ENCODE measurements at regions not wholly inside any gene's neighbourhood (a gene's known extent, or its start where the extent isn't known, plus 50 kb on each side); places are given as distances from the start of the nearest gene placed in this dataset.

DNA sequence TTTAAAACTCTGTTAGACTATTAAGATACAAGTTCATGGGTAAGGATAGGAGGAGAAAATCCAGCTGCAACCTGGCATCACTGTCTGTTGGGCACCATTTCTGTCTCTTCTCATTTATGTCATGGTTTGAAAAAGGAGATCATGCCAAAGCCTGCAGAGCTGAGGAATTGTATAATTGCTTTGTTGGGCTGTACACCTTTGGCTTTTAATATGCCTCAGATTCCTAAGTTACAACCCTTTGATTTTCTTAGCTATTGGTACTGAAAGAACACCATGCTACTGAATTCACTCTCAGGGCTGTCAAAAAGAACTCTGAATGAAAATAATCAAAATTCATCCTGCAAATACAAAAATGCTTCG, 174.3 kb downstream of the ACKR3 start:
- no peaks in the 10 kb centered on the region for H3K4me1 ChIP-seq (ENCODE audit: insufficient read depth)
- H3K9me3 ChIP-seq, result no peaks in the 10 kb centered on the region
- no peak overlapping the region for H3K27ac ChIP-seq
- no peaks in the 10 kb centered on the region for H3K36me3 ChIP-seq
- WGBS, 3 donors, result 8 to 19% (median 14%) methylated on average over 1 of the region's 1 CpG
- H3K4me3 ChIP-seq, result no peak overlapping the region
- no peak for DNase-seq
- no peaks in the 10 kb centered on the region for H3K27me3 ChIP-seq
- intact Hi-C loops (cut with DNase I), result no loop called here
- TF ChIP-seq POLR2A (IDR thresholded peaks at IDR 0.05), result no peak
- TF ChIP-seq, protein P1, sequence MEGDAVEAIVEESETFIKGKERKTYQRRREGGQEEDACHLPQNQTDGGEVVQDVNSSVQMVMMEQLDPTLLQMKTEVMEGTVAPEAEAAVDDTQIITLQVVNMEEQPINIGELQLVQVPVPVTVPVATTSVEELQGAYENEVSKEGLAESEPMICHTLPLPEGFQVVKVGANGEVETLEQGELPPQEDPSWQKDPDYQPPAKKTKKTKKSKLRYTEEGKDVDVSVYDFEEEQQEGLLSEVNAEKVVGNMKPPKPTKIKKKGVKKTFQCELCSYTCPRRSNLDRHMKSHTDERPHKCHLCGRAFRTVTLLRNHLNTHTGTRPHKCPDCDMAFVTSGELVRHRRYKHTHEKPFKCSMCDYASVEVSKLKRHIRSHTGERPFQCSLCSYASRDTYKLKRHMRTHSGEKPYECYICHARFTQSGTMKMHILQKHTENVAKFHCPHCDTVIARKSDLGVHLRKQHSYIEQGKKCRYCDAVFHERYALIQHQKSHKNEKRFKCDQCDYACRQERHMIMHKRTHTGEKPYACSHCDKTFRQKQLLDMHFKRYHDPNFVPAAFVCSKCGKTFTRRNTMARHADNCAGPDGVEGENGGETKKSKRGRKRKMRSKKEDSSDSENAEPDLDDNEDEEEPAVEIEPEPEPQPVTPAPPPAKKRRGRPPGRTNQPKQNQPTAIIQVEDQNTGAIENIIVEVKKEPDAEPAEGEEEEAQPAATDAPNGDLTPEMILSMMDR (IDR thresholded peaks at IDR 0.05), result no peak
- no peak for TF ChIP-seq EP300 (IDR thresholded peaks at IDR 0.05)

DNA sequence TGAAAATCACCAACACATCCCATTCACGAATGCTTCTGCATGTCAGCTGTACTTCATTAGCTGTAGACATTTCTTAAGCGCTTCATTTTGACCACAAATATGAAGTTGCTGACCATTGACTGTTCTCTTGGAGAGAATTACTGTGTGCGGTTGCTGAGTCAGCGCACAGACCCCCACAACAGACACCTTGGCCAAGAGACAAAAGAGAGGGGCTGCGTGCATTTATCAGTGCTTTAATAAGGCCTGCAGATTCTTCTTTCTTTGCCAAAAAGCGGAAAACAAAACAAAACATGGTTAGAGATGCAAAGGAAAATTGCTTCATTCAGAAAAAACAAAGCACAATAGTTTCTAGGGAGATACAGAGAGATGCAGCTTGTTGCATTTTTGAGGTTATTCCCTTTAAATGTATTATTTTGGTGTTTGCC, 174.7 kb downstream of the ACKR3 start:
- Histone ChIP-seq H3K4me3 (no peak overlapping the region), H3K27ac (no peak overlapping the region), H3K9me3 (no peaks in the 10 kb centered on the region), H3K36me3 (no peaks in the 10 kb centered on the region), H3K4me1 (ENCODE audit: insufficient read depth) (no peaks in the 10 kb centered on the region), H3K27me3 (no peaks in the 10 kb centered on the region)
- intact Hi-C loops (cut with DNase I), result no loop called here
- 10 to 21% (median 20%) methylated on average over 6 of the region's 6 CpGs for WGBS, 3 donors
- DNase-seq, result no peak
- TF ChIP-seq, protein P1 (IDR thresholded peaks at IDR 0.05), result no peak
- no peak for TF ChIP-seq POLR2A (IDR thresholded peaks at IDR 0.05)
- no peak for TF ChIP-seq EP300 (IDR thresholded peaks at IDR 0.05)

GRCh38 chr2:236744716-236745115, 175.1 kb downstream of the ACKR3 start:
- Histone ChIP-seq H3K27ac (no peak overlapping the region), H3K27me3 (no peaks in the 10 kb centered on the region), H3K4me3 (no peak overlapping the region), H3K36me3 (no peaks in the 10 kb centered on the region), H3K9me3 (no peaks in the 10 kb centered on the region), H3K4me1 (ENCODE audit: insufficient read depth) (no peaks in the 10 kb centered on the region)
- no peak for DNase-seq
- 10 to 33% (median 31%) methylated on average over 1 of the region's 1 CpG for whole genome bisulfite sequencing, 3 donors
- no peak for TF ChIP-seq POLR2A (IDR thresholded peaks at IDR 0.05)
- intact Hi-C loops (cut with DNase I), result no loop called here

- no peaks in the 10 kb centered on the region for H3K27me3 ChIP-seq
- no peak for DNase-seq
- TF ChIP-seq, protein P1 (IDR thresholded peaks at IDR 0.05), result no peak
- TF ChIP-seq POLR2A (IDR thresholded peaks at IDR 0.05), result no peak
- TF ChIP-seq EP300 (IDR thresholded peaks at IDR 0.05), result no peak
- no peak overlapping the region for H3K27ac ChIP-seq
- H3K9me3 ChIP-seq, result no peaks in the 10 kb centered on the region
- no peaks in the 10 kb centered on the region for H3K36me3 ChIP-seq
- intact Hi-C loops (cut with DNase I), result no loop called here
- H3K4me3 ChIP-seq, result no peak overlapping the region
- 58 to 64% (median 60%) methylated on average over 5 of the region's 5 CpGs for WGBS, 3 donors
- no peaks in the 10 kb centered on the region for H3K4me1 ChIP-seq (ENCODE audit: insufficient read depth)
These were observed 176.0 kb downstream of the ACKR3 start for GRCh38 chr2:236745420-236746210.

- intact Hi-C loops (cut with DNase I), result no loop called here
- H3K27ac ChIP-seq, result no peak overlapping the region
These were observed 177.2 kb downstream of the ACKR3 start for GRCh38 chr2:236746833-236747232.

More at GRCh38 chr2:236746833-236747232, 177.2 kb downstream of the ACKR3 start:
- Histone ChIP-seq H3K4me3 (no peak overlapping the region), H3K27me3 (no peaks in the 10 kb centered on the region), H3K36me3 (no peaks in the 10 kb centered on the region), H3K9me3 (no peaks in the 10 kb centered on the region), H3K4me1 (ENCODE audit: insufficient read depth) (no peaks in the 10 kb centered on the region)
- 96 to 98% (median 97%) methylated on average over 11 of the region's 11 CpGs for WGBS, 3 donors
- no peak for DNase-seq
- TF ChIP-seq EP300 (IDR thresholded peaks at IDR 0.05) (no peak), POLR2A (IDR thresholded peaks at IDR 0.05) (no peak)

Measured in ovary (tissue), 7 donors.